IPS-15b (cell line): ENCODE measurements at regions not wholly inside any gene's neighbourhood (a gene's known extent, or its start where the extent isn't known, plus 50 kb on each side); places are given as distances from the start of the nearest gene placed in this dataset.

Experiments
- H3K27me3 ChIP-seq: one replicate; pipeline ENCODE4 v1.6.1; 2013; ENCODE audit warnings: low read length; ENCODE audit not compliant: control insufficient read depth, insufficient read depth
- H3K36me3 ChIP-seq: one replicate; pipeline ENCODE4 v1.6.1; 2013; ENCODE audit warnings: low read length; ENCODE audit not compliant: control insufficient read depth, insufficient read depth
- H3K4me1 ChIP-seq: one replicate; pipeline ENCODE4 v1.6.1; 2013; ENCODE audit warnings: mild to moderate bottlenecking, low read length; ENCODE audit not compliant: control insufficient read depth, insufficient read depth
- H3K4me3 ChIP-seq: one replicate; pipeline ENCODE4 v1.5.1; 2013; ENCODE audit warnings: low read depth, low read length
- H3K9ac ChIP-seq: one replicate; pipeline ENCODE4 v1.6.1; 2013; ENCODE audit warnings: low read depth, mild to moderate bottlenecking, low read length
- H3K9me3 ChIP-seq: one replicate; pipeline ENCODE4 v1.6.1; 2013; ENCODE audit warnings: mild to moderate bottlenecking, low read length; ENCODE audit not compliant: control insufficient read depth, insufficient read depth

DNA sequence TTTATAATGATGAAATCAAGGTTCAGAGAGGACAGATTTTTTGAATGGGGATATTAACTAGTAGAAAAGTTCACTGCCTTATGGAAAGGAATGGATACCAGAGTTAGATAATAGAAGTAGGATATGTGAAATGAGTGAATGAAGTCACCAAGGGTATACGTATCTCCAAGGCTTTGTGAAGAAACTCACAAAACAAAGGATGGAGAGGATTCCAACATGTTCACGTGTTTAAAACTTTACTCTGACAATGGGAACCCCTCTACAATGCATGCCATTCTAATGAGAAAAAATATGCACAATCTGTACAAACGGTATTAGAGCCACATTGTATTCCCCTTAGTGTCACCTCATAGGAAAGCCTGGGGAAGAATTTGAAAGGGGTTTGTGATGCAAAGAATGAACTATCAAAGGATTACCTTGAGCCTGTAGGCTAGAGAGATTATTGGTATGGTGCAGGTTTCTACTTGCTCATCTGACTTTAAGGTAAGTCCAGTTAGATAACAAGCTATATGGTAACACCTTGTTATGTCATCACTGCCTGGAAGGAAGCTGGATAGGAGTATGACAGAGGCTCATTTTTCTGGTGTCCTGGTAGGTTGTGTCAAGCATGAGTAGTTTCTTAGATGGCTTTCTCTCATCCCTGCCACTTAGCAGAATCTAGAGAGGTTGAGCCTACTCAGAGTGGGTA is 250.3 kb upstream of the SEMA6A start:
- no peak overlapping the region for H3K9ac ChIP-seq
- H3K9me3 ChIP-seq: no peaks in the 10 kb centered on the region
- no peak overlapping the region for H3K4me3 ChIP-seq
- peaks cover 22% of the 10 kb centered on the region for H3K4me1 ChIP-seq
- H3K27me3 ChIP-seq: no peaks in the 10 kb centered on the region
- no peaks in the 10 kb centered on the region for H3K36me3 ChIP-seq

DNA sequence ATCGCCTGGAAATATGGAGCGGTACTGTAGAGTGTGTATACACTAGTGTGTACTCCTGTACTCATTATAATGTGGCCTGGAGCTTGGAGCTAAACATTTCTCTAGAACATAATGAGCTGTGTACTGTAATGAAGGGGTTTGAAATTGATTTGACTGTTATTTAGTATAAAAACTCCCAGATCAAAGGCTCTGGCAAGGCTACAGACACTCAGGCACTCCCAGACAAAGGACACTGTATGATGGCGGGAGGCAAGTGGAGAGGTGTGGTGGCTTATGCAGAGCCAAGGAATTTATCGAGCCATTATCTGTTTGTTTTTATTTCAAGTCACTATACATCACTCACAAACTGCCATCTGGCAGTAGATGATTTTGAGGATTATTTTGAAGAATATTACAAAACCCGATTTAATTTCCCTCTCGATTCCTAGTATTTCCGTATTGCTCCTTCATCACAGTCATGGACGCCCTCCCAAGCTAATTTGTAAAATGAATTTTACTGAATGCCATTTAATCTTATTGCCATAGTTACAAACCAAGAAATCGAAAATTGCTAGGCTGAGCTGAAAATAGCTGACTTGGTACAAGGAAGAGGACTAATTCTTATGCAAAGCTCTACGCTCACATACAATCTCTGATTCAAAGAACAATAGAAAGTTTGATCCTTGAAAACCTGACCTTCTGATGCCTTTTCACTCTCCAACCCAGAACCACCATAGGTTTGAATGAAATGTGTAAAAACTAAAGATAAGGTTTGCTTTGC is 240.2 kb upstream of the SEMA6A start:
- Histone ChIP-seq H3K4me1 (peaks cover 26% of the 10 kb centered on the region), H3K4me3 (no peak overlapping the region), H3K36me3 (no peaks in the 10 kb centered on the region), H3K27me3 (no peaks in the 10 kb centered on the region), H3K9ac (no peak overlapping the region), H3K9me3 (no peaks in the 10 kb centered on the region)

DNA sequence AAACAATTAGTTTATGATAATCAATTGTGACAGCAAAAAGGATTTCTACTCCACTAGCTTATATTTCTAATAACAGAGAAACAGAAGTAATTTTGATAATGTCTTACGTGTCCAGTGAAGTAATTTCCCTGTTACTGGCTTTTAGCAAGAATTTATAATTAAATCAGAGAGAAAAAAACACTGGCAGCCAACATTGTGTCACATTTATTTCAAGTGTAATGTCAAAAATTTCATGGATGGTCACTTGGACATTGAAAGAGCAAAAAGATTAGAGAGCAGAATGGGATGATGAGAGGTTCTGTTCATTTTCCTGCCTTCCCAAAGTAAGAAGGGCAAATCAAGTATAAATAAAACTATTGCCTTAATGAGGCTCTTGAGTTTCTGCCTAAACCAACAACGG is 239.3 kb upstream of the SEMA6A start:
- no peak overlapping the region for H3K9ac ChIP-seq
- H3K27me3 ChIP-seq: no peaks in the 10 kb centered on the region
- H3K9me3 ChIP-seq: no peaks in the 10 kb centered on the region
- H3K36me3 ChIP-seq: no peaks in the 10 kb centered on the region
- peaks cover 26% of the 10 kb centered on the region for H3K4me1 ChIP-seq
- H3K4me3 ChIP-seq: no peak overlapping the region

DNA sequence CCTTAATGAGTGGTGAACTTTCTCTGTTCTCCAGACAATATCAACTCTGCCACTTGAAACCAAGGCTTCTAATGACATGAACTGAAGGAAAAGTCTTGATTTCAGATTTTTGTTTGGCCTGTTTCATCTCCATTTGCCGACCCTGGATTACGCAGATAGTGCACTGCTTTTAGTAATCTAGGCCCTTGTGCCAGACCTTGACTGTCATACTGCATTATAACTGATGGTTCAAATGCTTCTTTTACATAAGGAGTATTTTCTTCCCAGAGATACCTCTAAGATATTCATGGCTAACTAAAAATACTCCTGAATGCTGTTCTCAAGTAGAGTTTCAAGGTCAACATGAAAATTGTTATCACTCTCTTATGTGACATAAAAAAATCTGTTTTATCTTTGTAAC is 238.7 kb upstream of the SEMA6A start:
- no peaks in the 10 kb centered on the region for H3K9me3 ChIP-seq
- no peak overlapping the region for H3K4me3 ChIP-seq
- H3K36me3 ChIP-seq: no peaks in the 10 kb centered on the region
- H3K27me3 ChIP-seq: no peaks in the 10 kb centered on the region
- H3K4me1 ChIP-seq: peaks cover 26% of the 10 kb centered on the region
- H3K9ac ChIP-seq: no peak overlapping the region

DNA sequence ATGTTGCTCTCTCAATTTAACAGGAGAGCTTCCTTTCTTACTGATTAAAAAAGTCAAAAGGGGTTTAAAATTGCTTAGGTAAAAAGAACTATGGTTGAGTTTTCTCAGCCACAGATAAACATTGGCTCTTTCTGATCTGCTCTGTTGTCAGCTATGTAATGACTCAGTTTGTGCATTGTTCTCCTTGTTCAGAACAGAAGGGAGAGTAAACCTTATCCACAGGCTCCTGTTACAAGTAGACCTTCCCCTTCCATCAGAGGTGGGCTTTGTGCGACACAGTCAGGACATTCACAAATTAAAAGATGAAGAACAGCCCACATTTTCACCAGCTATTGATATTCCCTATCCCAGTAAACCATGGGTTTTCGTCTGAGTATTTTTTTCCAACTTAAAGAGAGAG is 236.3 kb upstream of the SEMA6A start:
- H3K9me3 ChIP-seq: no peaks in the 10 kb centered on the region

DNA sequence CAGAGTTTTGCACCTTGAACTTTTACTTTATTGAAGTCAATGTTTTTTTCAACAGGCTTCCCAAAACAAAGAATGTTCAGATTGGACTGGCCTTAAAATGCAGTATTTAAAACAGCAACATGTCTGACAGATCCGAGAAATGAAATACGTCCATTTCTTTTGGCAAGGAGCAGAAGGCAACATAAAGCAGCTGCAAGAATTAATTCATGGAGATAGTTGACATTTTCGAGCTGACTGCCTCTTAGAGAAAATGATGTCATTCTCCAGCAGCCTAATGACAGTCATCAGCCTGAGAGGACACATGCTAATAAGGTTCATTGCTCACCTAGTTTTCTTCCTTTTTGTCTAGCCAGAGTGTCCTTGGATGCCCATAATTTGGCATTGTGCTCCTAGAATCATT is 232.2 kb upstream of the SEMA6A start:
- no peaks in the 10 kb centered on the region for H3K27me3 ChIP-seq
- H3K9ac ChIP-seq: no peak overlapping the region
- H3K4me1 ChIP-seq: peaks cover 12% of the 10 kb centered on the region
- H3K36me3 ChIP-seq: no peaks in the 10 kb centered on the region
- no peaks in the 10 kb centered on the region for H3K9me3 ChIP-seq
- no peak overlapping the region for H3K4me3 ChIP-seq

More for the DNA sequence above, 236.3 kb upstream of the SEMA6A start:
- Histone ChIP-seq H3K4me3 (no peak overlapping the region), H3K36me3 (no peaks in the 10 kb centered on the region), H3K4me1 (peaks cover 25% of the 10 kb centered on the region), H3K27me3 (no peaks in the 10 kb centered on the region), H3K9ac (no peak overlapping the region)

DNA sequence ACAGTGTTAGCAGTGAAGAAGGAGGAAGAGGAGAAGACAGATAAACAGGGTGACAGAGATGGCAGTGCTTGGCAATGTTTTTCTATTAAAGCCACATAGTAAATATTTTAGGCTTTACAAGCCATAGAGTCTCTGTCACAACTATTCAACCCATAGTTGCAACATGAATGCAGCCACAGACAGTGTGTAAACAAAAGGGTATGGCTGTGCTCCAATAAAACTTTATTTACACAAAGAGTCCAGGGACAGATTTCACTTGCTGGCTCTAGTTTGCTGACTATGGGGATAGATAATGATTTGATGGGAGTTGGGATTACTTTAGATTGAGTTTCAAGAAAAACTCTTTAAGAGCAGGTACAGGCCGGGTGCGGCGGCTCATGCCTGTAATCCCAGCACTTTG is 224.8 kb upstream of the SEMA6A start:
- Histone ChIP-seq H3K4me1 (no peaks in the 10 kb centered on the region), H3K4me3 (no peak overlapping the region), H3K27me3 (no peaks in the 10 kb centered on the region), H3K9me3 (no peaks in the 10 kb centered on the region), H3K36me3 (no peaks in the 10 kb centered on the region), H3K9ac (no peak overlapping the region)

DNA sequence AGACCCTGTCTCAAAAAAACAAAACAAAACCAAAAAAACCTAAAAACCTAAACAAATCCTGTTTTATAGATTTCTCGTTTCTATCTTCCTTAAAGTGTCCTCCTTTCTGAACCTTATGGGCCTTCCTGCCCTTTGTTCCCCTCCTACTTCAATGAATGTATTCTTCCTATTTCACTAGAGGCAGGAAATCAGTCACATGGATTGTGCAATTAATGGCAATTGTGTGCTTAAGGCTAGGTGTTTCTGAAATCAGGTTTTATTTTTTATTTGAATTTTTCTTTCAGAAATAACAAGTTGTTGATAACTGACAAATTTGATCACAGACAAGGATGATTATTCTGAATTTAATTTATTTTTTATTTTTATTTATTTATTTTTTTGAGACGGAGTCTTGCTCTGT is 220.6 kb upstream of the SEMA6A start:
- Histone ChIP-seq H3K4me1 (no peaks in the 10 kb centered on the region), H3K4me3 (no peak overlapping the region), H3K9me3 (peaks cover 1% of the 10 kb centered on the region), H3K9ac (no peak overlapping the region), H3K27me3 (no peaks in the 10 kb centered on the region), H3K36me3 (no peaks in the 10 kb centered on the region)

DNA sequence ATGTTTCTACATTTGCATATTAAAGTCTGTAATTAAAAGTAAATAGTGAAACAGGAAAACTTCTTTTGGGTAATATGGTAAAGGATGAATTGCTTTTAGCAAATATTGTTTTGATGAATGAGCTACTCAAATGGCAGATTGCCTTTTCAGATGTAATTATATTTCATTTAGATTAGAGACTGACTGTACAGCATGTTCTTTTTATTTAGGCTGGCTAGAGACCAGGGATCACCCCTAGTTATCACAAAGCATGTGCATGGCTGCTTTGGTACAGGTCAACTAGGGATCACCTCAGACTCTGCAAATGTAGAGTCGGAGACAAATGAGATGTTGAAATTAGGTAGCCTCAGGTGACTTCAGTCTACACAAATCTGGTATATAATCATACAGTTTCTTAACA is 214.9 kb upstream of the SEMA6A start:
- Histone ChIP-seq H3K27me3 (no peaks in the 10 kb centered on the region), H3K36me3 (no peaks in the 10 kb centered on the region), H3K9ac (no peak overlapping the region), H3K9me3 (peaks cover 7% of the 10 kb centered on the region), H3K4me3 (no peak overlapping the region), H3K4me1 (no peaks in the 10 kb centered on the region)

DNA sequence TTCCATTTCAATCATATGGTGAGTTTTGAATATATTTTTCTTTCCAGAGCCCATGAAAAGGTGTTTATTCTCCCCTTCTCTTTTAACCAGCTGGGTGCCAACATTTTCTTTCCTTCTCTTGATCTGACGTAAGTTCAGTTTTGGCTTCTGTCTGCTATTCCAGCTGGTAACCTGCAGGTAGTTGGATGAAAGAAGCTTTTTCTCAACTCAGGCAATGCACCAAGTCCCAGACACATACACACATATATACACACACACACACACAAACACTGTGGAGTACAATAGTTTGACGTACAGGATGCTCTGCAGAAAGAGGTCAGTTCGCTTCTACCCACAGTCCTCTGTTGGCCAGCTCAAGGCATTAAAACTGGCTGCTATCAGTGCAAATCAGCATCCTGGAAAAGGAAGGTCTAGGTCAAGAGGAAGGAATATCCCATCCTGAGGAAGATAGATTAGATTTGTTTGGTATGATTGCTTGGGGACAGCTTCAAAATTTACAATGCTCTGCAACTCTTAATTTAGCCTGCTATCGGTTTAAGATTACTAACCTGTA is 214.3 kb upstream of the SEMA6A start:
- Histone ChIP-seq H3K4me3 (no peak overlapping the region), H3K9me3 (peaks cover 7% of the 10 kb centered on the region), H3K27me3 (no peaks in the 10 kb centered on the region), H3K9ac (no peak overlapping the region), H3K36me3 (no peaks in the 10 kb centered on the region), H3K4me1 (no peaks in the 10 kb centered on the region)

DNA sequence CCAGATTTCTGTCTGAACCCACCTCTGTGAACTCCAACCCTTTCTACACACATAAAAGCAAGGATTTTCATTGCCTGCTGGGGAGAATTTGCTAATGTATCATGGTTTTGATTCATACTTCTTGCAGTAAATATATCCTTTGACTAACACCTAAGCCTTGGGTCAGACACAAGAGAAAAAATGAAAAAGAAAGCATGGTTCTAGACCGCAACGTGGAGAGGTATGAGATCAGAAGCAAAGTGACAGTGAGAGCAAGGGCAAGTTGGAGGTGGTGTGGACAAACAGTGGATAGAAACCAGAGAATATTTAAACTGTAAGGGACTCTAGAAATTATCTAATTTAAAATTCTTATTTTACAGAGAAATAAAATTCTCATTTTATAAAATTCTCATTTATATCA is 212.9 kb upstream of the SEMA6A start:
- peaks cover 7% of the 10 kb centered on the region for H3K9me3 ChIP-seq
- no peaks in the 10 kb centered on the region for H3K4me1 ChIP-seq
- H3K9ac ChIP-seq: no peak overlapping the region
- no peak overlapping the region for H3K4me3 ChIP-seq
- H3K27me3 ChIP-seq: no peaks in the 10 kb centered on the region
- no peaks in the 10 kb centered on the region for H3K36me3 ChIP-seq

DNA sequence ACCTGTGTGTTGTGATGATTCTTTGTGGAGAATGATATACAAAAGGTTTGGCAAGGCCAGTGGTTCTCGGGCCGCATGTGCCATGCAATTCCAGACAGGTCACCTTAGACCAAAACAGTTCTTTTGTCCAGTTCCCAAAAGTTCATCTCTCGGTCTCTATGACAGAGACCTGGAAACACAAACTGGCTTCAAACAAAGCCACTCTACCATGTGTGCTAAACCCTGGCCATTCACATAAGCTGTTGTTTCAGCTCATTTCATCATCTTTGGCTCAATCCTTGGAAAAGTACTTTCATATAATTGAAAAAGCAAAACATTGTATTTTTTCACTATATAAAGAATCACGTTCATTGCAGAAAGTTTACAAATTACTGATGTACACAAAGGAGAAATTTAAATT is 210.5 kb upstream of the SEMA6A start:
- Histone ChIP-seq H3K36me3 (no peaks in the 10 kb centered on the region), H3K27me3 (no peaks in the 10 kb centered on the region), H3K4me3 (no peak overlapping the region), H3K4me1 (no peaks in the 10 kb centered on the region), H3K9me3 (peaks cover 5% of the 10 kb centered on the region), H3K9ac (no peak overlapping the region)
